ENCODE measurements at regions not wholly inside any gene's neighbourhood (a gene's known extent, or its start where the extent isn't known, plus 50 kb on each side); places are given as distances from the start of the nearest gene placed in this dataset.

GRCh38 chr13:73194310-73194709 lies 135.5 kb downstream of the KLF5 start:
- Histone ChIP-seq H3K9me3 (no peaks in the 10 kb centered on the region), H3K36me3 (no peaks in the 10 kb centered on the region), H3K27ac (replicated peaks in 1 of 4) (no peak overlapping the region), H3K4me1 (no peaks in the 10 kb centered on the region), H3K27me3 (no peaks in the 10 kb centered on the region), H3K4me3 (no peak overlapping the region)
- intact Hi-C loops (cut with DNase I): no loop called here
- 75% methylated on average over 4 of the region's 4 CpGs for WGBS
- TF ChIP-seq, protein P1, sequence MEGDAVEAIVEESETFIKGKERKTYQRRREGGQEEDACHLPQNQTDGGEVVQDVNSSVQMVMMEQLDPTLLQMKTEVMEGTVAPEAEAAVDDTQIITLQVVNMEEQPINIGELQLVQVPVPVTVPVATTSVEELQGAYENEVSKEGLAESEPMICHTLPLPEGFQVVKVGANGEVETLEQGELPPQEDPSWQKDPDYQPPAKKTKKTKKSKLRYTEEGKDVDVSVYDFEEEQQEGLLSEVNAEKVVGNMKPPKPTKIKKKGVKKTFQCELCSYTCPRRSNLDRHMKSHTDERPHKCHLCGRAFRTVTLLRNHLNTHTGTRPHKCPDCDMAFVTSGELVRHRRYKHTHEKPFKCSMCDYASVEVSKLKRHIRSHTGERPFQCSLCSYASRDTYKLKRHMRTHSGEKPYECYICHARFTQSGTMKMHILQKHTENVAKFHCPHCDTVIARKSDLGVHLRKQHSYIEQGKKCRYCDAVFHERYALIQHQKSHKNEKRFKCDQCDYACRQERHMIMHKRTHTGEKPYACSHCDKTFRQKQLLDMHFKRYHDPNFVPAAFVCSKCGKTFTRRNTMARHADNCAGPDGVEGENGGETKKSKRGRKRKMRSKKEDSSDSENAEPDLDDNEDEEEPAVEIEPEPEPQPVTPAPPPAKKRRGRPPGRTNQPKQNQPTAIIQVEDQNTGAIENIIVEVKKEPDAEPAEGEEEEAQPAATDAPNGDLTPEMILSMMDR (IDR thresholded peaks at IDR 0.05): no peak
- TF ChIP-seq EP300 (IDR thresholded peaks at IDR 0.05): no peak
- no peak for TF ChIP-seq POLR2A (IDR thresholded peaks at IDR 0.05; ENCODE audit: low read depth)
- no peak for TF ChIP-seq POLR2AphosphoS5 (IDR thresholded peaks at IDR 0.05)
- DNase-seq (ENCODE audit: extremely low spot score): no peak

DNA sequence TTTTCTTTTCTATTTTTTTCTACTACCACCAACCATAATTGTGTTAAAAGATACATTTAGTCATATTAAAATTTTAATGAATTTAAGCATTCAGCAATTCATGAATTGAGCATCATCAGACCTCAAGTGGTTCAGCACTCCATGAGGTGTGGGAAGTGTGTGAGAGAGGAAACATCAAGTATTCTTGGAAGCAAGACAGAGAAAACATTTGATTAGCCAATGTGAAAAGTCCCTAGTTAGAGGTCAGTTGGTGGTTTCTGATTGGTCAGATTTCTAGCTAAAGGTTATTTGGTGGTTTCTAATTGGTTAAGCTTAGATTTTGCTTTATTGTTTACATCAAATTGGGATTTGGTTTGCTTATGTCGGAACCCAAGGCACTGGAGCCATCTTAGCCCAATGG lies 134.7 kb downstream of the KLF5 start:
- intact Hi-C loops (cut with DNase I): no loop called here
- H3K9me3 ChIP-seq: no peaks in the 10 kb centered on the region
- no peaks in the 10 kb centered on the region for H3K4me1 ChIP-seq
- no peak overlapping the region for H3K27ac ChIP-seq (replicated peaks in 1 of 4)
- 100% methylated on average over 1 of the region's 1 CpG for WGBS
- DNase-seq (ENCODE audit: extremely low spot score): no peak
- TF ChIP-seq EP300 (IDR thresholded peaks at IDR 0.05) (no peak), POLR2A (IDR thresholded peaks at IDR 0.05; ENCODE audit: low read depth) (no peak), POLR2AphosphoS5 (IDR thresholded peaks at IDR 0.05) (no peak)
- TF ChIP-seq, protein P1 (IDR thresholded peaks at IDR 0.05): no peak
- H3K36me3 ChIP-seq: no peaks in the 10 kb centered on the region
- no peaks in the 10 kb centered on the region for H3K27me3 ChIP-seq
- no peak overlapping the region for H3K4me3 ChIP-seq

DNA sequence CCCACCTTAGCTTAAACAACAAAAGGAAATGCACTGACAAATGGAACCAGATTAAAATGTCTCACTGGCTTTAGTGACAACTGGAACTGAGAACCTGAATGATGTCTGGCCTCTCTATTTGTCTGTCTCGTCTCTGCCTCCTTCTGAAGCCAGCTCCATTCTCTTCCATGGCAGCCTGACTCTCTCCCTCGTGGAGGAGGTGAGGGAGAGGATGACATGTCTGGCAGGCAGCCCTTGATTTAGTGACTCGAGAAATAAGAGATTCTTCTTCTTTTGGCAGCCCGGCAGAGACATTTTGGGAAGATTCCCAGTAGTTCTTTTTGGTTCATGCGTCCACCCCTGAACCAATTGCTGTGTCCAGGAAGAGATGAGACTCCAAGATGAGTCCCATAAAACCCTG lies 131.7 kb downstream of the KLF5 start:
- Histone ChIP-seq H3K4me3 (no peak overlapping the region), H3K9me3 (no peaks in the 10 kb centered on the region), H3K36me3 (no peaks in the 10 kb centered on the region), H3K4me1 (no peaks in the 10 kb centered on the region), H3K27me3 (no peaks in the 10 kb centered on the region), H3K27ac (replicated peaks in 1 of 4) (no peak overlapping the region)
- intact Hi-C loops (cut with DNase I): no loop called here
- 45% methylated on average over 5 of the region's 5 CpGs for WGBS
- TF ChIP-seq POLR2A (IDR thresholded peaks at IDR 0.05; ENCODE audit: low read depth): no peak
- no peak for TF ChIP-seq POLR2AphosphoS5 (IDR thresholded peaks at IDR 0.05)
- TF ChIP-seq, protein P1 (IDR thresholded peaks at IDR 0.05): no peak
- TF ChIP-seq EP300 (IDR thresholded peaks at IDR 0.05): no peak
- no peak for DNase-seq (ENCODE audit: extremely low spot score)

- Histone ChIP-seq H3K36me3 (no peaks in the 10 kb centered on the region), H3K27me3 (no peaks in the 10 kb centered on the region), H3K4me3 (no peak overlapping the region), H3K4me1 (no peaks in the 10 kb centered on the region), H3K27ac (replicated peaks in 1 of 4) (no peak overlapping the region), H3K9me3 (no peaks in the 10 kb centered on the region)
- TF ChIP-seq POLR2A (IDR thresholded peaks at IDR 0.05; ENCODE audit: low read depth) (no peak), EP300 (IDR thresholded peaks at IDR 0.05) (no peak), POLR2AphosphoS5 (IDR thresholded peaks at IDR 0.05) (no peak)
- TF ChIP-seq, protein P1 (IDR thresholded peaks at IDR 0.05): no peak
- DNase-seq (ENCODE audit: extremely low spot score): no peak
- intact Hi-C loops (cut with DNase I): no loop called here
- 73% methylated on average over 8 of the region's 8 CpGs for WGBS
Measured at GRCh38 chr13:73189776-73190175, 131.0 kb downstream of the KLF5 start.

GRCh38 chr13:73189362-73189761 lies 130.6 kb downstream of the KLF5 start:
- no peaks in the 10 kb centered on the region for H3K27me3 ChIP-seq
- H3K27ac ChIP-seq (replicated peaks in 1 of 4): no peak overlapping the region
- no peaks in the 10 kb centered on the region for H3K36me3 ChIP-seq
- no peak for TF ChIP-seq POLR2AphosphoS5 (IDR thresholded peaks at IDR 0.05)
- TF ChIP-seq, protein P1 (IDR thresholded peaks at IDR 0.05): no peak
- TF ChIP-seq POLR2A (IDR thresholded peaks at IDR 0.05; ENCODE audit: low read depth): no peak
- no peak for TF ChIP-seq EP300 (IDR thresholded peaks at IDR 0.05)
- no peaks in the 10 kb centered on the region for H3K9me3 ChIP-seq
- no peak overlapping the region for H3K4me3 ChIP-seq
- intact Hi-C loops (cut with DNase I): no loop called here
- no peak for DNase-seq (ENCODE audit: extremely low spot score)
- 76% methylated on average over 2 of the region's 2 CpGs for WGBS
- H3K4me1 ChIP-seq: no peaks in the 10 kb centered on the region

Measured in esophagus muscularis mucosa (tissue), 4 donors.